CD4-positive, alpha-beta T cell treated with Interferon alpha-2 for 1 hour (primary cell): ENCODE measurements at regions not wholly inside any gene's neighbourhood (a gene's known extent, or its start where the extent isn't known, plus 50 kb on each side); places are given as distances from the start of the nearest gene placed in this dataset.

Experiments used
- DNase-seq, 2 donors: peaks; one replicate each; pipeline ENCODE4 v3.0.0-alpha.2; 2020 to 2022

DNA sequence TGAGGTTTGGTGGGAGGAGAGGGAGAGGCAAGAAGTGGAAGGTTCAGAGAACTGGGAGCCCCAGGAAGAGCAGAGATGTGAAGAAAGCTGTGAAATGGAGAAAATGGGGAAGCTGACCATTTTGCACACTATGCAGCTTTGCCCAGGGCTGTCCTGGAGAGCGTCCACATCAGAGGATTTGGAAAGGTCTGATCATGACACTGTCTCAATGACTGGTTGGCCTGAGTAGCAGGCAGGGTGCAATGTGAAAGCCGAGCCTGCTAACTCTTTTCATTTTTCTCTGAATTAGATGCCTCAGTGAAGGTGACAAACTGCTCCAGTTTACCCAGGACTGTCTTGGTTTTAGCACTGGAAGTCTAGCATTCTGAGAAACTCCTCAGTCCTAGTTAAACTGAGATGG, 330.1 kb upstream of the RPS6KA3 start:
- DNase-seq = no peak

DNA sequence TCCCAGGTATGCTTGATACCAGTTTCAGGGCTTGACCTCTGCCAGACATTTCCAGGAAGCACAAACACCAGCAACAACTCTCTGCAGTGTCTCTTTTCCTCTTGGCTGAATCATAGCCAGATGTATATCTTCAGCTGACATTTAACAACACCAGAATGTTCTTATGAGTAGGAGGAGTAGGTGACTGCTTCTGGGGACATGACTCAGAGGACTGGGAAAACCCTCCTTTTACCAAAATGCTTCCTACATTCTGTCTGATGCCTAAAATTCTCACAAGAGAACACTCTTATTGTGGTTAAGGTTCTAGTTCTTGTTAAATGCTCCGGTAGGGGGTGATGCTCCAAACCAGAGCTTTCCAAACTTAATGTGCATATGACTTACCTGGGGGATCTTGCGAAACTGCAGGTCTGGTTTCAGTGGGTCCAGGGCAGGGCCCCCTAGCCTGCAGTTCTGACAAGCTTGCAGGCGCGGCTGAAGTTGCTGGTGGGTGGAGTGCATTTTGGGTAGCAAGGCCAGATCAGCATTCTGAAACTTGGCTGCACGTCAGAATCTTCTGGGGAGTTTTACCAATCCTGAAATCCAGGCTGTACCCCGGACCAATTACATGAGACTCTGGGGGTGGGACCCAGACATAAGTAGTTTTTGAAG, 329.3 kb upstream of the RPS6KA3 start:
- DNase-seq = no peak

DNA sequence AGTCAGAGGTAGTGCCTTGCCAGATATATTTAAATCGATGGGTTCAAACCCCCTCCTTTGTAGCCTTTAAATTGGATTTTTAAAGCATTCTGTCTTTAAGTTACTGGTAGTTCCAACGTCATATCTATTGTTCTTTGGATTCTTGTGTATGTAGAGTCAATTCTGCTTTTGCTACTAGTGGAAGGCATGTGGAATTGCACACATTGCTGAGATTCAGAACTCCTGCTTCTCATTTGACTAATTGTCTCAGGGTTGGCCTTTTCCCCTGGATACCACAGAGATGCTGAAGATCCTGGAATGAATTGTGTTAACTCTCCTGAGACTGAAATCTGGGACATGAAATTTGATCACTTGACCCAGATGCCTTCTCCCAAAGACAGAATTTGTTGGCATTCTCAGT, 328.3 kb upstream of the RPS6KA3 start:
- no peak for DNase-seq

DNA sequence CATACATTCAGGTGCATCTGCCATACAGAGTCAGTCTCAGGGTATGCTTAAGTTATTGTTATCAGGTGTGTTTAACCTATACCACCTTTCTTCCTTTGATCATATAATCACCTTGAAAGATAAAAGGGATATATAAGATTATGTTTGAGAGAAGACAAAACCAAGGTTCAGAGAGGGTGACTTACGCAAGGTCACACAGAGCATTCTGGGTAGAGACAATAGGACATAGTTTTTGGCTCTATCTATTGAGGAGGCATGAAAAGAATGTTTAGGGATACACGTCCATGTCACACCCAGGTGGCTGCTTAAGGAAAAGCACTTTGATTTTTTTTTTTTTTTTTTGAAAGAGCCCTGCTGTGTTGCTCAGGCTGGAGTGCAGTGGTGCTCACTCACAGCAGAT, 327.1 kb upstream of the RPS6KA3 start:
- no peak for DNase-seq

- DNase-seq = no peak
Observed at GRCh38 chrX:20593402-20593801, 326.7 kb upstream of the RPS6KA3 start.

DNA sequence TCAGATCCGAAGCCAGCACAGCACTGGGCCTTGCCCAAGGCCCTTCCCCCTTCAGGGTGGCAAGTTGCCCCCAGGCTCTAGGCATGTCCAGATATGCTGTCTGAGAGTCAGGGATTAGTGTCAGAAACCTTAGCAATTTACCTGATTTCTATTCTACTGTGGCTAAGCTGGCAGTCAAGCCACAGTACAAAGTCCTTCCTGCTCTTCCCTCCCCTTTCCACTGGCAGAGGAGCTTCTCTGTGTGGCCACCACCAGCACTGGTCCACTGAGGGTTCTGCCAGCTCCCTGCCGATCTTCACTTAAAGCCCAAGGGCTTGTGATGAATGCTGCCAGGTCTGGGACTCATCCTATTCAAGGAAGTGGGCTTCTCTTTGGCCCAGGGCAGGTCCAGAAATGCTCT, 324.5 kb upstream of the RPS6KA3 start:
- DNase-seq = no peak

DNA sequence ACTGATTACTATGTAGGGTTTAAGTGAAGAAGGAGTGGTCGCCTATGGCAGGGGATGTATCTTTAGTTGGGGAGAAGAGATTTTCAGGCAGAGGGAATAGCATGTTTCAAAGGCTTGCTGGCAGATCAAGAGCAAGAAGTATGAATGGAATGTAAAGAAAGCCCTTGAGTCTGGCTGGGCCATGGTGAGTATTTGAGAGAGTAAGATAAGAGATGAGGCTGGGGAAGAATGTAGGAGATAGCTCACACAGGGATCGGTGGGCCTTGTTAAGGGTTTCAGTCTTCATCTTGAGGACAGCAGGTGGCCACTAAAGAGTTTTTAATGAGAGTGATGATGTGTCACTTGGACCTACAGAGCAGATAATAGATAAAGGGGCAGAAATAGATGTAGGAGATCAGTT, 319.1 kb upstream of the RPS6KA3 start:
- DNase-seq = no peak

DNA sequence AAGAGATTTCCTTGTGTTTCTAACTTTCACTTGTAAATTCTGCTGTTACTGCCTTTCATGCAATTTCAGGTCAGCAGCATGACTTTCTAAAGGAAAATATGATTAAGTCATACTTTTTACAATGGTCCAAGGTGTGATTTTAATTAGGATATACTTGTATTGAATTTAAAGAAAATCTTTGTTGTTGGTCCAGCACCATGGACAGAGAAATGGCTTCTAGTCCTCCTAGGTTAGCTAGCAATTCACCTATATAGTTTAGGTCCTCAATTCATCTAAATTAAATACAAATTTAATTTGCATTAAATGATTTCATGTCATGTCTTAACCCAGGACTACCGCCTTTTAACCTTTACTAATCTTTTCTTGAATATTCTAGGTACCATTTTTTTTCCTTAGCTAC, 304.9 kb upstream of the RPS6KA3 start:
- no peak for DNase-seq

GRCh38 chrX:20567108-20567507, 300.4 kb upstream of the RPS6KA3 start:
- no peak for DNase-seq

GRCh38 chrX:20547611-20548051, 280.9 kb upstream of the RPS6KA3 start:
- DNase-seq = no peak

DNA sequence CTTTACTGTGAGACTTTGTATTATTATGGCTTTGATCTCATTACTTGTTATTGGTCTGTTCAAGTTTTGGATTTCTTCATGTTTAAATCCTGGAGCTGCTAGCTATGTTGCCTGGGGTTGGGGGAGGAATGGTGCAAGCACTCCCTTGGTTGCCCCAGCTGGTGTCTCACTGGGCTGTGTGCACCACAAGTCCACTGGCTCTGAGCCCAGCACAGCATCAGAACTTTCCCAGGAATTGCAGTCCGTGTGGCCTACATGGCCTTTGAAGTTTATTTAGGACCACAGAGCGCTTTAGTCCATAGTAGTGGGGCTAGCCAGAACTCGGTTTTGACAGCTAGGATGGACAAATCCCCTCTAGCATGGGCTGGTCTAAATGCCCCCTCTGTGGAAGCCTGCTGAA, 278.8 kb upstream of the RPS6KA3 start:
- DNase-seq = no peak

DNA sequence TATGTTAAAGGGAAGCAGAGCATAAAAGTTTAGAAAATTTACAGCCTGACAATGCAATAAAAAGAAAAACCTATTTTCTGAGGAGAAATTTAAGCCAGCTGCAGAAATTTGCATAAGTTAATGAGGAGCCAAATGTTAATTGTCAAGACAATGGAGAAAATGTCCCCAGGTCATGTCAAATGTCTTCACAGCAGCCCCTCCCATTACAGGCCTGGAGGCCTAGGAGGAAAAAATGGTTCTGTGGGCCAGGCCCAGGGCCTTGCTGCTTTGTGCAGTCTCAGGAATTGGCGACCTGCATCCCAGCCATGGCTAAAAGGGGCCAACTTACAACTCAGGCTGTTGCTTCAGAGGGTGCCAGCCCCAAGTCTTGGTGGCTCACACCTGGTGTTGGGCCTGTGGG, 275.4 kb upstream of the RPS6KA3 start:
- DNase-seq = no peak

DNA sequence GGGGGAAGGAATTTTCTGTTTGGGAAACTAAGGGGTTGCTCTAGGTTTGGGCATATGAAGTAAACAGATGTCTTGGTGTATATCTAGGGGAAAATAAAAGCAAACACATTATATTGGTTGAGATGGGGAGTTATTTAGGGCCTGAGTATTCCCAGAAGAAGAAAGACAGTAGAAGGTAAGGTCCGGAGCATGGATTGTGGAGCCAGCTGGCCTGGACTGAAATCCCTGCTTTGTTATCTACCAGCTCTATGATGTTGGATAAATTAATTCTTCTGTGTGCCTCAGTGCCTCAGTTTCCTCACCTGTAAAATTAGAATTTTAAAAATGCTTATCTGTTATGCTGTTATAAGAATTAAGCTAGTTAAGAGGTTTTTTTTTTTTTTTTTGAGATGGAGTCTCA, 272.3 kb upstream of the RPS6KA3 start:
- no peak for DNase-seq

- DNase-seq = no peak
Observed at GRCh38 chrX:20531667-20532066, 265.0 kb upstream of the RPS6KA3 start.

DNA sequence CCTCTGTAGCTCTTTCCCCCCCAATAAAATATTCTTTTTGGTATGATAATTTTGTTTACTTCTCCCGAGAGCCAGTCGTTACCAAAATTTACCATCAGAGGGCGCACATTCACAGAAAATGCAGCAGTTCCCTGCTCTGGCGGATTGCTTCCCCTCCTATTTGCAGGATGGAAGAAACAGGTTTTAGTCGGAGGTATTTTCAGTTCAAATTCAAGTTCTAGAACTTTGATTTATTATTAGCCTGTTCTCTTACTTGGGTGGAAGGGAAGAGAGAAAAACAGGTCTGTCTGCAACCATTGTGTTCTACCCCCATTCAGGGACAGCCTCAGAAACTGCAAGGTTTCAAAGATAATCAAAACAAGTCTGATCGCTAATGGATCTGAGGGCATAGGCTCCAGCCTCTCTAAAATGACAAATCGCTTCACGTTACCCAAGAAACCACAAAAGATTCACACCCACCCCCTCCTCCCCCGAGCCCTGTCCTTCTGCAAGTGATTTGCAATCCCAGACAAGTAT, 263.8 kb upstream of the RPS6KA3 start:
- peak; percentile 37 to 63 for DNase-seq

DNA sequence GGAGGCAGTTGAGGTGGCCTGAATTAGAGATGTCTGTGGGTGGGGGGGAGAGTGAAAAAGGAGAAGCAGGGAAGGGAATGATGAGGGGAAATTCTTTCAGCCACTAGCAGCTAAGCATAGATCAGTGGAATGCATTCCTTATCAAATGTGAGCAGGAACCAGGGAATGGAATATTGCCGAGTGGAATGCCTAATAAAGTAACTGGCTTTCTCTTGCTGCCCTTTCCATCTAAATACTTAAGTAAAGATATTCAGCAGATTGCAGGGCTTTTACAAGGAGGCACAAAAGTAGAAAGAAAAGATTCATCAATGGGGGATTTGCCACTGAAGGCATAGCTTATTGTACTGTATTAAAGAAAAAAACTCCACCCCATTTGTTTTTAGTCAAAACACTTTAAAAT, 263.0 kb upstream of the RPS6KA3 start:
- DNase-seq = no peak

- DNase-seq = no peak
Observed at GRCh38 chrX:20529301-20529700, 262.6 kb upstream of the RPS6KA3 start.

GRCh38 chrX:20527558-20528011, 260.9 kb upstream of the RPS6KA3 start:
- peak in 1 of 2 donors; percentile 31 for DNase-seq

GRCh38 chrX:20527041-20527440, 260.3 kb upstream of the RPS6KA3 start:
- DNase-seq = no peak

DNA sequence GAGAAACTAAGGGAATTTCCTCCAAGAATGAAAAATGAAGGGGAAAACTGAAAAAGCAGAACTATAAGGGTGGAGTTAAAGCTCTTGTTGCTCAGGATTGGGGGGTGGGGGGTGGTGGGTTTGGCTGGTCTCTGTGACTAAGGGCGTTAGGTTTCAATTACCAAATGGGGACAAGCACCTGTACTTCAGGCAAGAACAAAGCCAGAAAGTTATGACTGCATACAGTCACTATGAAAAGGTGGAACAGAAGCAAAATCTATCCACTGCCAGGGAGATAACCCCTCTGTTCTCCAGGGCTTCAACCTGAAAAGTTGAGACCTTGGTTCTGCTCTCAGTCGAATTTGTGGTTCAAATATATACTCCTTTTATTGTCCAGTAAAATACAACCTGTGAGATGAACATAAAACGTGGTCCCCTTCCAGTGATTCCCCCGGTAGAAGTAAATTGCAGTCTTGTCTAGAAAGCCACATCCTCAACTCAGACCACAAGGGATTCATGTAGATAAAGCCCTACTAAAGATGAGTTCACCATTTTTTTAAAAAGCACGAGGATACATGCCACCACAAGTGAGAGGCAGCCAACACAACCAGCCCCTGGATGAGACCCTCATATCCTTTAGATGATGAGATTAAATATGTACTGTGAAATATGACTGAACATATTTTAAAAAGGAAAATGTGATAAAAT, 257.1 kb upstream of the RPS6KA3 start:
- DNase-seq = peak in 1 of 2 donors; percentile 29

GRCh38 chrX:20522420-20522819, 255.7 kb upstream of the RPS6KA3 start:
- DNase-seq = no peak

DNA sequence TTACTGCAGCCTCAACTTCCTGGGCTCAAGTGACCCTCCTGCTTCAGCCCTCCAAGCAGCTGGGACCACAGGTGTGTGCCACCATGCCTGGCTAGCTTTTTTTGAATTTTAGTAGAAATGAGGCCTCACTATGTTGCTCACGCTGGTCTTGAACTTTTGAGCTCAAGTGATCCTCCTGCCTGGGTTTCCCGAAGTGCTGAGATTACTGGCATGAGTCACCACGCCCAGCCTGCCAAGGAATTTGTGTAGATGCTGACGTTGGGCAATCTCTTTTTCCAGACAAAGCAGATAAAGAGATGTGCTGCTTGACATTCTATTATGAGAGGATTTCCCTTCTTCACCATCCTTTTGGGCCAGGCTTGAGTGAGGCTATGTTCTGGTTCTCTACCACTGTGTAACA, 254.5 kb upstream of the RPS6KA3 start:
- no peak for DNase-seq

GRCh38 chrX:20519826-20520225, 253.1 kb upstream of the RPS6KA3 start:
- DNase-seq = no peak

- DNase-seq = no peak
Observed at GRCh38 chrX:20519146-20519545, 252.4 kb upstream of the RPS6KA3 start.

GRCh38 chrX:20517565-20517964, 250.9 kb upstream of the RPS6KA3 start:
- DNase-seq = no peak
